Astrocyte of the cerebellum (primary cell): ENCODE measurements at regions not wholly inside any gene's neighbourhood (a gene's known extent, or its start where the extent isn't known, plus 50 kb on each side); places are given as distances from the start of the nearest gene placed in this dataset.

Experiments used
- DNase-seq: peaks from one replicate; pipeline ENCODE4 v3.0.0-alpha.2; 2011; ENCODE audit warnings: low read depth
- H3K4me3 ChIP-seq: 2 replicates; pipeline ENCODE4 v1.5.1; 2011; ENCODE audit warnings: mild to moderate bottlenecking, low read depth, low read length, moderate library complexity
- CTCF ChIP-seq: IDR thresholded peaks from 2 replicates; pipeline ENCODE4 v1.5.1; 2012; ENCODE audit warnings: low read length, low read depth, moderate library complexity, mild to moderate bottlenecking; ENCODE audit errors: missing control alignments
- in situ Hi-C: cut with HindIII; loops from 2 replicates; pipeline ENCODE4 v1.10.0; 2017; ENCODE audit warnings: low sequenced_read_pairs

GRCh38 chr12:4203772-4204376 is 69.7 kb upstream of the CCND2 start:
- DNase-seq = no peak
- H3K4me3 ChIP-seq = no peak overlapping the region
- TF ChIP-seq CTCF = no peak
- in situ Hi-C loops = no loop called here

- no peak overlapping the region for H3K4me3 ChIP-seq
- in situ Hi-C loops = no loop called here
- TF ChIP-seq CTCF = no peak
- no peak for DNase-seq
Measured at GRCh38 chr12:4202918-4203317, 70.6 kb upstream of the CCND2 start.

GRCh38 chr12:4202487-4202886 is 71.1 kb upstream of the CCND2 start:
- no peak overlapping the region for H3K4me3 ChIP-seq
- no peak for TF ChIP-seq CTCF
- in situ Hi-C loops = no loop called here
- no peak for DNase-seq

GRCh38 chr12:4201333-4202100 is 72.0 kb upstream of the CCND2 start:
- no peak overlapping the region for H3K4me3 ChIP-seq
- in situ Hi-C loops = no loop called here
- no peak for DNase-seq
- no peak for TF ChIP-seq CTCF

GRCh38 chr12:4197922-4198763 is 75.4 kb upstream of the CCND2 start:
- H3K4me3 ChIP-seq = no peak overlapping the region
- DNase-seq = no peak
- no peak for TF ChIP-seq CTCF
- in situ Hi-C loops = no loop called here

GRCh38 chr12:4196805-4197420 is 76.6 kb upstream of the CCND2 start:
- in situ Hi-C loops = no loop called here
- H3K4me3 ChIP-seq = no peak overlapping the region
- DNase-seq = no peak
- TF ChIP-seq CTCF = no peak
